WTC11 (cell line): ENCODE measurements at regions not wholly inside any gene's neighbourhood (a gene's known extent, or its start where the extent isn't known, plus 50 kb on each side); places are given as distances from the start of the nearest gene placed in this dataset.

ENCODE experiments used
- AFF4 ChIP-seq: sonication (generic); formaldehyde crosslinking; IDR thresholded peaks from 2 replicates; pipeline ENCODE4 v1.8.1; 2023; ENCODE audit warnings: mild to moderate bottlenecking, missing genetic modification reagents, borderline replicate concordance
- ATF2 ChIP-seq: sonication (generic); formaldehyde crosslinking; IDR thresholded peaks from 2 replicates; pipeline ENCODE4 v1.8.1; 2022; ENCODE audit warnings: low read depth, missing genetic modification reagents, borderline replicate concordance
- CBFB ChIP-seq: sonication (generic); formaldehyde crosslinking; IDR thresholded peaks from 2 replicates; pipeline ENCODE4 v1.8.1; 2022; ENCODE audit warnings: mild to moderate bottlenecking, low read depth, missing genetic modification reagents
- CTCF ChIP-seq: fragments of 200-600 bp; IDR thresholded peaks from 2 replicates; pipeline ENCODE4 v1.8.0; 2022; ENCODE audit warnings: antibody characterized with exemption
- FOXK1 ChIP-seq: sonication (generic); formaldehyde crosslinking; IDR thresholded peaks from 2 replicates; pipeline ENCODE4 v1.8.0; 2022; ENCODE audit warnings: mild to moderate bottlenecking, moderate library complexity, missing genetic modification reagents
- NFYB ChIP-seq: sonication (generic); formaldehyde crosslinking; conservative IDR thresholded peaks from 2 replicates; pipeline ENCODE4 v1.8.0; 2022; ENCODE audit warnings: low read depth, missing genetic modification reagents
- ZNF121 ChIP-seq: sonication (generic); formaldehyde crosslinking; IDR thresholded peaks from 2 replicates; pipeline ENCODE4 v1.8.0; 2023; ENCODE audit warnings: missing genetic modification reagents
- ZSCAN18 ChIP-seq: fragments of 250-450 bp; sonication (Bioruptor Pico); IDR thresholded peaks from 2 replicates; pipeline ENCODE4 v2.1.2; 2022; ENCODE audit warnings: mild to moderate bottlenecking, moderate library complexity

GRCh38 chr6:93992976-93993375 is 573.6 kb upstream of the EPHA7 start:
- TF ChIP-seq CTCF, result no peak
- no peak for TF ChIP-seq ATF2 (CRISPR knock-in tag)
- TF ChIP-seq FOXK1 (CRISPR knock-in tag), result no peak
- TF ChIP-seq AFF4, result no peak
- no peak for TF ChIP-seq NFYB (CRISPR knock-in tag)
- TF ChIP-seq CBFB (CRISPR knock-in tag), result no peak
- TF ChIP-seq ZNF121, result no peak
- TF ChIP-seq ZSCAN18 (CRISPR knock-in tag), result no peak
